ENCODE measurements at regions not wholly inside any gene's neighbourhood (a gene's known extent, or its start where the extent isn't known, plus 50 kb on each side); places are given as distances from the start of the nearest gene placed in this dataset.

DNA sequence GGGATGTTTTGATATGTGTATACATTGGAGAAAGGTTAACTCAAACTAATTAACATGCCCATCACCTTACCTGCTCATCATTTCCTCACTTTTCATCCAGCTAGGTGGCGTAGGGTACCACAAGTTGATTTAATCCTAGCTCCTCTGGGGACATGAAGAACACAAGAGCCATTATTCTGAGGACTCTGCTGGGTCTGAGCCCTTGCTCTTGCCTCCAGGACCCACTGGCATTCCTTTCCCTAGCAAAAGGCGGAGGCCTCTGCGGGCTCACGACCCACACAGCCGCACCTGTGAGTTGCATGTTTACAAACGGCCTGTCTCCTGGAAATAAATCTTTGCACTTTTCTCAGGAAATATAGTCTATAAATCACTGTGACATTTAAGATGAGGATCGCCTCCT, 871.9 kb downstream of the TBC1D22A start:
- Histone ChIP-seq H3K27me3 (ENCODE audit: control insufficient read depth in 5 of 5, insufficient read depth in 4 of 5, low read length in 5 of 5) (peaks cover 2 to 41% (median 3%) of the 10 kb centered on the region in 5 donors), H3K36me3 (ENCODE audit: control insufficient read depth in 5 of 5, insufficient read depth in 5 of 5, low read length in 5 of 5) (no peaks in the 10 kb centered on the region)

GRCh38 chr22:47633111-47633510, 870.7 kb downstream of the TBC1D22A start:
- peaks cover 3 to 49% (median 9%) of the 10 kb centered on the region in 5 donors for H3K27me3 ChIP-seq (ENCODE audit: control insufficient read depth in 5 of 5, insufficient read depth in 4 of 5, low read length in 5 of 5)
- no peak overlapping the region for H3K4me3 ChIP-seq (ENCODE audit: low read depth in 1 of 5, low read length in 5 of 5)

More for the DNA sequence above, 871.9 kb downstream of the TBC1D22A start:
- no peaks in the 10 kb centered on the region for H3K4me1 ChIP-seq (ENCODE audit: control insufficient read depth in 5 of 5, insufficient read depth in 5 of 5, low read length in 5 of 5)
- peaks cover 2 to 24% (median 10%) of the 10 kb centered on the region in 5 donors for H3K9me3 ChIP-seq (ENCODE audit: control insufficient read depth in 5 of 5, low read length in 5 of 5)
- no peak overlapping the region for H3K27ac ChIP-seq (ENCODE audit: low read depth, low read length)
- no peak overlapping the region for H3K4me3 ChIP-seq (ENCODE audit: low read depth in 1 of 5, low read length in 5 of 5)
- H3K9ac ChIP-seq (ENCODE audit: low read length in 5 of 5), result no peak overlapping the region

GRCh38 chr22:47632701-47633100, 870.3 kb downstream of the TBC1D22A start:
- Histone ChIP-seq H3K36me3 (ENCODE audit: control insufficient read depth in 5 of 5, insufficient read depth in 5 of 5, low read length in 5 of 5) (no peaks in the 10 kb centered on the region), H3K4me1 (ENCODE audit: control insufficient read depth in 5 of 5, insufficient read depth in 5 of 5, low read length in 5 of 5) (no peaks in the 10 kb centered on the region), H3K27ac (ENCODE audit: low read depth, low read length) (no peak overlapping the region), H3K9me3 (ENCODE audit: control insufficient read depth in 5 of 5, low read length in 5 of 5) (peaks cover 2 to 16% (median 6%) of the 10 kb centered on the region in 5 donors), H3K9ac (ENCODE audit: low read length in 5 of 5) (no peak overlapping the region), H3K27me3 (ENCODE audit: control insufficient read depth in 5 of 5, insufficient read depth in 4 of 5, low read length in 5 of 5) (peaks cover 3 to 49% (median 9%) of the 10 kb centered on the region in 5 donors), H3K4me3 (ENCODE audit: low read depth in 1 of 5, low read length in 5 of 5) (no peak overlapping the region)

More at GRCh38 chr22:47633111-47633510, 870.7 kb downstream of the TBC1D22A start:
- no peak overlapping the region for H3K9ac ChIP-seq (ENCODE audit: low read length in 5 of 5)
- H3K4me1 ChIP-seq (ENCODE audit: control insufficient read depth in 5 of 5, insufficient read depth in 5 of 5, low read length in 5 of 5), result no peaks in the 10 kb centered on the region
- H3K9me3 ChIP-seq (ENCODE audit: control insufficient read depth in 5 of 5, low read length in 5 of 5), result peaks cover 2 to 19% (median 8%) of the 10 kb centered on the region in 5 donors
- H3K27ac ChIP-seq (ENCODE audit: low read depth, low read length), result no peak overlapping the region
- no peaks in the 10 kb centered on the region for H3K36me3 ChIP-seq (ENCODE audit: control insufficient read depth in 5 of 5, insufficient read depth in 5 of 5, low read length in 5 of 5)

DNA sequence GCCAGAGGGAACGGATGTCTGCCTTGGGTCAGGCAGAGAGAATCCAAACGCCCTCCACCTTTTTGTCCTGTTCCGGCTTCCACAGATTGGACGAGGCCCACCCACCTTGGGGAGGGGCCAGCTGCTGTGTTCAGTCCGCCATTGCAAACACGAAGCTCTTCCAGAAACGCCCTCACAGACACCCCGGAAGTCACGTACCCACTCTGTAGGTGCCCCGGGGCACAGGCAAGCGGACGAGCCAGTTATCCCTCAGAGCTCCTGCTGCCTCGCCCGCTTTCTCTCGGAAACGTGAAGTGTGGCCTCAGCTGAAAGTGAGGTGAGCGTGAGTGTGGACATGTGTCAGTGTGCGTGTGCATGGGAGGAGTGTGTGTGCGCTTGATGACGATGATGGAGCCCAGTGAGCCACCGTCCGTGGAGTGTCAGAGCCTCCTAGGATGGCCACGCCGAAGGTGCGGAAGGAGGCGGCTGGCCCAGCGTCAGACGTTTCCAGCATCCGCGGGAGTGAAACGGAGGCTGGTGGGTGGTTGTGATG, 869.2 kb downstream of the TBC1D22A start:
- Histone ChIP-seq H3K27me3 (ENCODE audit: control insufficient read depth in 5 of 5, insufficient read depth in 4 of 5, low read length in 5 of 5) (peaks cover 6 to 49% (median 9%) of the 10 kb centered on the region in 5 donors), H3K36me3 (ENCODE audit: control insufficient read depth in 5 of 5, insufficient read depth in 5 of 5, low read length in 5 of 5) (no peaks in the 10 kb centered on the region), H3K4me3 (ENCODE audit: low read depth in 1 of 5, low read length in 5 of 5) (no peak overlapping the region), H3K4me1 (ENCODE audit: control insufficient read depth in 5 of 5, insufficient read depth in 5 of 5, low read length in 5 of 5) (no peaks in the 10 kb centered on the region), H3K27ac (ENCODE audit: low read depth, low read length) (no peak overlapping the region), H3K9me3 (ENCODE audit: control insufficient read depth in 5 of 5, low read length in 5 of 5) (peaks cover 0 to 9% (median 3%) of the 10 kb centered on the region in 5 donors), H3K9ac (ENCODE audit: low read length in 5 of 5) (no peak overlapping the region)

DNA sequence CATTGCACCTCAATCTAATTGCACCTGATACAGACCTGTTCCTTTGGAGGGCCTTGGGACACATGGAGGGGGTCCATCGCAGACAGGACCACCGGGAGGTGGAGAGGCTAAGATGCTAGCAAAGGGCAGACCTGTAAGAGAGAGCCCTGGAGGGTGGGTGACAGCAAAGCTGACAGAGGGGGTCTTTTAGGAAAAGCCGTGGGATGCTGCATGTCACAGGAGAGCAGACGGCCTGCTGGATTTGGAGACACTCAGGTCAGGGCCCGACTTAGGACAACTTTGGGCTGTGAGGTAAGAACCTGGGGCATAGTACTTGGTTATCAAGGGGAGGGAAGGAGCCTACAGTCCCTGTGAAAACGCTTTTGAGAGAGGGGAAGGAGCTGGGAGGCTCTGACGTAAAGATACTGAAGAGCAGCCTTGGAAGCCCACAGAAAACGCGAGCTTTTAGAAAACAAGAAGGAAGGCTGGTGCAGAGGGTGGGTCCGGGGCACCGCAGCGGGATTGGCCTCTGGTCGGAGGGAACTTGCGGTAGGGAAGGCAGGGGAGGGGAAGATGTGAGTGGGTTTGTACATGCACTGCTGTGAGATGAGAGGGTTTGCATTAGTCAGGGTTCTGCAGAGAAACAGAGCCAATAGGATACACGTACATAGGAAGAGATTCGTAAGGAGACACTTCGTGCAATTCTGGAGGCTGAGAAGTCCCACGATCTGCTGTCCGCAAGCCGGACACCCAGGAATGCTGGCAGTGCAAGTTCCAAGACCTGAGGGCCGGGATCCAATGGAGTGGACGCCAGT, 868.5 kb downstream of the TBC1D22A start:
- Histone ChIP-seq H3K9ac (ENCODE audit: low read length in 5 of 5) (no peak overlapping the region), H3K27me3 (ENCODE audit: control insufficient read depth in 5 of 5, insufficient read depth in 4 of 5, low read length in 5 of 5) (peaks cover 8 to 53% (median 14%) of the 10 kb centered on the region in 5 donors), H3K9me3 (ENCODE audit: control insufficient read depth in 5 of 5, low read length in 5 of 5) (peaks cover 0 to 9% (median 3%) of the 10 kb centered on the region in 5 donors), H3K4me3 (ENCODE audit: low read depth in 1 of 5, low read length in 5 of 5) (no peak overlapping the region), H3K4me1 (ENCODE audit: control insufficient read depth in 5 of 5, insufficient read depth in 5 of 5, low read length in 5 of 5) (no peaks in the 10 kb centered on the region), H3K27ac (ENCODE audit: low read depth, low read length) (no peak overlapping the region), H3K36me3 (ENCODE audit: control insufficient read depth in 5 of 5, insufficient read depth in 5 of 5, low read length in 5 of 5) (no peaks in the 10 kb centered on the region)

DNA sequence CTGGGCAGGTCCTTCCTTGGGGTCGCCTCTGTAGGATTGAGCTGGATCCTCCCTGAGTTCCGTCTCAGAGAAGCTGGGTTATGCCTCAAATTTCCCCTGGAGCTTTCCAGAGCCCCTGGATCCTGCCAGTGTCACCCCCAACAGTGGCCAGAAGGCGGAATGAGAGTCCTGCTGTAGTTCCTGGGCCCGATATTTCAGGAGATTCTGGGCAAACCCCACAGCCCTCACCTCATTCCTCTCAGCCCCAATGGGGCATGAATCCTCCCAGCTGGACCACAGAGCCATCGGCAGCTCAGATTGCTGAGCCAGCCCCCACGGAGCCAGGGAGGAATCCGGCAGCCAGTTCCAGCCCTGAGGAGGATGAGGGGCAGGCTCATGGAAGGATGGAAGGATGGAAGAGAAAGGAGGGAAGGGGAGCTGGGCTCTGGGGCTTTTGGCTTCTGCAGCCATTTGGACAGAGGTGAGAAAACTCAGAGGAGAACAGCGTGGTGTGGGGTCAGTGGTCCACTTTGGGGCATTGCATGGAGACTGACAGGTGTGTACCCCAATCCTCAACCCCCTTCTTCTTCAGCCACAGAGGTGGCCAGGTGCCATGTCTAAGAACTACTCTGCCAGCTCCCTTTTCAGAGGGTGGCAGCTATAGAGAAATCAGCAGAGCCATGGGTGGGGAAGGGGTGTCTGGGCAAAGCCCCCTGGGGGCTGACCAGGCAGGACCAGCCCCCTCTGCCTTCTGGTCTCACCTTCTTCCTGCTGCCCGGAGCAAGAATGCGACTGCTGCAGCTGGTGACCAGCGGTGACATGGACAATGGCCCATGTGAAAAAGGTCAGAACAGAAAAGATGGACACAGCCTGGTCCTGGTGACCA, 867.6 kb downstream of the TBC1D22A start:
- H3K4me1 ChIP-seq (ENCODE audit: control insufficient read depth in 5 of 5, insufficient read depth in 5 of 5, low read length in 5 of 5), result no peaks in the 10 kb centered on the region
- peaks cover 12 to 56% (median 15%) of the 10 kb centered on the region in 5 donors for H3K27me3 ChIP-seq (ENCODE audit: control insufficient read depth in 5 of 5, insufficient read depth in 4 of 5, low read length in 5 of 5)

DNA sequence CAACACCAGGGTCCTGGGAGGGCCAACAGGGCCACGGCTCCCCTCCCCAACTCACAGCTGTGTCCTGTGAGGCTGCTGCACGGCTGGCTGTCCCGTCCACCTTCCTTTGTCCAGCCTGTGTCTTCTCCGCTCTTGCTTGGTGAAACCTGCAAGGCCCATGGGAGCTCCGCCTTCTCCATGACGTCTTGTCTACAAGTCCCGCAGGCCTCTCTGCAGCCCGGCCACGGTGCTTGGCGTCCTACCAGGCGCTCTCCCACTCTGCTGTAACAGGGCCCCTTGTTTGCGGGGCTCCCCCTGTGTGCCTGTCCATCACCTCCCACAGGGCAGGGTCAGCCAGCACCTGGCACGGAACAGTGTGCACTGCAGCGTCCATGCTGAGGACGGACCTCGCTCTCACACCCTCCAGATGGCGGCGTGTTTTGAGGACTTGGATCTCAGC, 866.8 kb downstream of the TBC1D22A start:
- Histone ChIP-seq H3K9ac (ENCODE audit: low read length in 5 of 5) (no peak overlapping the region), H3K4me3 (ENCODE audit: low read depth in 1 of 5, low read length in 5 of 5) (no peak overlapping the region), H3K27me3 (ENCODE audit: control insufficient read depth in 5 of 5, insufficient read depth in 4 of 5, low read length in 5 of 5) (peaks cover 12 to 49% (median 20%) of the 10 kb centered on the region in 5 donors), H3K27ac (ENCODE audit: low read depth, low read length) (no peak overlapping the region), H3K36me3 (ENCODE audit: control insufficient read depth in 5 of 5, insufficient read depth in 5 of 5, low read length in 5 of 5) (no peaks in the 10 kb centered on the region), H3K4me1 (ENCODE audit: control insufficient read depth in 5 of 5, insufficient read depth in 5 of 5, low read length in 5 of 5) (no peaks in the 10 kb centered on the region), H3K9me3 (ENCODE audit: control insufficient read depth in 5 of 5, low read length in 5 of 5) (peaks cover 0 to 9% (median 1%) of the 10 kb centered on the region in 5 donors)

More for the DNA sequence above, 867.6 kb downstream of the TBC1D22A start:
- H3K36me3 ChIP-seq (ENCODE audit: control insufficient read depth in 5 of 5, insufficient read depth in 5 of 5, low read length in 5 of 5), result no peaks in the 10 kb centered on the region
- H3K9me3 ChIP-seq (ENCODE audit: control insufficient read depth in 5 of 5, low read length in 5 of 5), result peaks cover 0 to 9% (median 3%) of the 10 kb centered on the region in 5 donors
- H3K4me3 ChIP-seq (ENCODE audit: low read depth in 1 of 5, low read length in 5 of 5), result no peak overlapping the region
- H3K27ac ChIP-seq (ENCODE audit: low read depth, low read length), result no peak overlapping the region
- no peak overlapping the region for H3K9ac ChIP-seq (ENCODE audit: low read length in 5 of 5)

DNA sequence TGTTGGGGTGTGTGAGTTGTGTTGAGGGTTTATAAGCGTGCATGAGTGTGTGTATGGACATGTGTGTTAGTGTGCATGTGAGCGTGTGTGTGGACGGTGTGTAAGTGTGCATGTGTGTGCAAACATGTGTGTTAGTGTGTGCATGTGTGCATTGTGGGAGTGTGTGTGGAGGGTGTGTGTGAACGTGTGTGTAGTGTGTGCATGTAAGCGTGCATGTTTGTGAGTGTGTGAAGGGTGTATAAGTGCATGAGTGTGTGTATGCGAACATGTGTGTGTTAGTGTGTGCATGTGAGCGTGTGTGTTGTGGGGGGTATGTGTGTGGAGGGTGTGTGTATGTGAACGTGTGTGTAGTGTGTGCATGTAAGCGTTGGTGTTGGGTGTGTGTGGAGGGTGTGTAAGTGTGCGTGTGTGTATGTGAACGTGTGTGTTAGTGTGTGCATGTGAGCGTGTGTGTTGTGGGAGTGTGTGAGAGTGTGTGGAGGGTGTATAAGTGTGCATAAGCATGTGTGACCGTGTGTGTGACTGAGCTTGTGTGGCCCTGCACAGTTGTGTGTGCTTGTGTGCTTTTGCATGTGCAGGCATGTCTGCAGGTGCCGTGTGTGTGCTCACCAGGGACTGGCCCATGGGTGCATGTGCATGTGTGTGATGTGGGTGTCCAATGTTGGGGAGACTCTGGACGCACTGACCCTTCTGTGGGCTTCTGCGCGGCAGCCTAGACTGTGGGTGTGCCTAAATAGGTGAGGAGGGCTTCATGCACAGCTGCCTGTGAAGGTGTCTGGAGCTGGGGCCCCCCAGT, 866.2 kb downstream of the TBC1D22A start:
- no peak overlapping the region for H3K9ac ChIP-seq (ENCODE audit: low read length in 5 of 5)
- H3K27ac ChIP-seq (ENCODE audit: low read depth, low read length), result no peak overlapping the region
- no peaks in the 10 kb centered on the region for H3K4me1 ChIP-seq (ENCODE audit: control insufficient read depth in 5 of 5, insufficient read depth in 5 of 5, low read length in 5 of 5)
- peaks cover 12 to 46% (median 20%) of the 10 kb centered on the region in 5 donors for H3K27me3 ChIP-seq (ENCODE audit: control insufficient read depth in 5 of 5, insufficient read depth in 4 of 5, low read length in 5 of 5)
- H3K4me3 ChIP-seq (ENCODE audit: low read depth in 1 of 5, low read length in 5 of 5), result no peak overlapping the region
- H3K9me3 ChIP-seq (ENCODE audit: control insufficient read depth in 5 of 5, low read length in 5 of 5), result peaks cover 0 to 6% (median 0%) of the 10 kb centered on the region in 5 donors
- H3K36me3 ChIP-seq (ENCODE audit: control insufficient read depth in 5 of 5, insufficient read depth in 5 of 5, low read length in 5 of 5), result no peaks in the 10 kb centered on the region

GRCh38 chr22:47627556-47628253, 865.3 kb downstream of the TBC1D22A start:
- Histone ChIP-seq H3K36me3 (ENCODE audit: control insufficient read depth in 5 of 5, insufficient read depth in 5 of 5, low read length in 5 of 5) (no peaks in the 10 kb centered on the region), H3K9me3 (ENCODE audit: control insufficient read depth in 5 of 5, low read length in 5 of 5) (no peaks in the 10 kb centered on the region), H3K27ac (ENCODE audit: low read depth, low read length) (no peak overlapping the region), H3K9ac (ENCODE audit: low read length in 5 of 5) (no peak overlapping the region), H3K27me3 (ENCODE audit: control insufficient read depth in 5 of 5, insufficient read depth in 4 of 5, low read length in 5 of 5) (peaks cover 12 to 45% (median 28%) of the 10 kb centered on the region in 5 donors), H3K4me1 (ENCODE audit: control insufficient read depth in 5 of 5, insufficient read depth in 5 of 5, low read length in 5 of 5) (no peaks in the 10 kb centered on the region), H3K4me3 (ENCODE audit: low read depth in 1 of 5, low read length in 5 of 5) (no peak overlapping the region)
